ENCODE measurements at regions not wholly inside any gene's neighbourhood (a gene's known extent, or its start where the extent isn't known, plus 50 kb on each side); places are given as distances from the start of the nearest gene placed in this dataset.

DNA sequence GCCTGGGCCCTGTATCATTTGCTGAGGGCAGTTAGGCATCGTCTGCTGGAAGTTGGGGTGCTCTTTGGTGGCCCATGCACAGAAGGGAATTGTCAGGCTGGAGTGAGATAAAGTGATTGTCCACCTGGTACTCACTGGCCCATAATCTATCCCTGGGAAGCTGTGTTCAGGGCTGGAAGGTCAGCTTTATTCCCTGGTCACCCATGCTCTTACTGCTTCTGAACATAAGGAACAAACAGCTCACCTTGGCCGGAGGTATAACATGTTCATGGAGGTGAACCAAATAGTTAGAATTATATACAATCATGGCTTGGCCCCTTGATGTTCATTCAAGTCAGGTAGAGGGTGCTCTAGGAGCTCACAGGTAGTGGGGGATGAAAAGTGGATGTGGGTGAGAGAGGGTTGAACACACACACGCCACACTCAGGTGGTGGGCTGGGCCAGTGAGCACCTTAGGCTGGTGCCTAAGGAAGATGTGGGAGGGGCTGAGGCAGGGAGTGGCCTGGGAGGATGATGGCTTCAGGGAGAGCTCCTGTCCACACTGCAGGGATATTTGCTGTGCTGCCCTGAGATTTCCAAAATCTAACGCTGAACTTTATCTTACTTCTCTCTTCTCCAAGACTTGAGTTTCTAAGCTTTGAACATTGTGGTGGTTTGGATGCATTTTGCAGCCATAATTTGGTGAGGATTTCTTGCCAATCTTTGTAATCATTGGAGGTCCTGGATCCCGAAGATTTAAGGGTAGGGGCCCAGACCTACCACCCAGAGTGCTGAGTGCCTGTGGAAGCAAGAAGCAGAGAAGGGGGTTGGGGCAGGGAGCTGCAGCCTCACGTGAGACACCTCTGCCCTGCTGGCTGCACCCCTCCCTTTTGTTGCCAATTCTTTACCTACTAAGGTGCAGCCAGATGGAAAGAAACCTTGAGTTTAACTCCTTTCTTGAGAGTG lies 420.6 kb downstream of the ZNF536 start:
- Histone ChIP-seq H3K36me3 (ENCODE audit: control insufficient read depth, insufficient read depth, low read length) (no peaks in the 10 kb centered on the region), H3K27me3 (replicated peaks; ENCODE audit: control insufficient read depth, insufficient read depth, low read length) (no peaks in the 10 kb centered on the region), H3K4me3 (replicated peaks; ENCODE audit: low read depth, low read length) (no peak overlapping the region)
- no peak for DNase-seq (ENCODE audit: extremely low read depth, insufficient read length)
- TF ChIP-seq CTCF (IDR thresholded peaks at IDR 0.05; ENCODE audit: insufficient read depth, low read length, poor library complexity, severe bottlenecking), result no peak

DNA sequence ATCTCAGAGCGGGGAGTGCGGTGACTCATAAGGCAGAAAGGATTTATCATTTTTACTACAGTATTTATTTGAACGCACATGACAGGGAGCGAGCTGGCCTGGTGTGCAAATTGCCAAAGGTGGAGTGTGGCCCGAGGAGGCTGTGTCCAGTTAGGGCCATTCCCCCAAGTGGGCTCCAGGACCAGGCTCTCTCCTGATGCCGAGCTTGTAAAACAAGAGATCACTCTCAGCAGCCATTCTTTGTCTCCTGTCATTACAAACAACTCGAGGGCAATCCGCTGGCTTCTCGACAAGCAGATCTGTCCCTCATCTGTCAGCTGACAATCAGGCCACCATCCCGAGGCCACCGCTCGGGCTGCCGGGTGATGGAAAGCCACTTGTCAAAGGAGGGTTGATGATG lies 418.9 kb downstream of the ZNF536 start:
- Histone ChIP-seq H3K4me3 (replicated peaks; ENCODE audit: low read depth, low read length) (no peak overlapping the region), H3K36me3 (ENCODE audit: control insufficient read depth, insufficient read depth, low read length) (no peaks in the 10 kb centered on the region), H3K27me3 (replicated peaks; ENCODE audit: control insufficient read depth, insufficient read depth, low read length) (no peaks in the 10 kb centered on the region)
- no peak for DNase-seq (ENCODE audit: extremely low read depth, insufficient read length)
- TF ChIP-seq CTCF (IDR thresholded peaks at IDR 0.05; ENCODE audit: insufficient read depth, low read length, poor library complexity, severe bottlenecking), result no peak

DNA sequence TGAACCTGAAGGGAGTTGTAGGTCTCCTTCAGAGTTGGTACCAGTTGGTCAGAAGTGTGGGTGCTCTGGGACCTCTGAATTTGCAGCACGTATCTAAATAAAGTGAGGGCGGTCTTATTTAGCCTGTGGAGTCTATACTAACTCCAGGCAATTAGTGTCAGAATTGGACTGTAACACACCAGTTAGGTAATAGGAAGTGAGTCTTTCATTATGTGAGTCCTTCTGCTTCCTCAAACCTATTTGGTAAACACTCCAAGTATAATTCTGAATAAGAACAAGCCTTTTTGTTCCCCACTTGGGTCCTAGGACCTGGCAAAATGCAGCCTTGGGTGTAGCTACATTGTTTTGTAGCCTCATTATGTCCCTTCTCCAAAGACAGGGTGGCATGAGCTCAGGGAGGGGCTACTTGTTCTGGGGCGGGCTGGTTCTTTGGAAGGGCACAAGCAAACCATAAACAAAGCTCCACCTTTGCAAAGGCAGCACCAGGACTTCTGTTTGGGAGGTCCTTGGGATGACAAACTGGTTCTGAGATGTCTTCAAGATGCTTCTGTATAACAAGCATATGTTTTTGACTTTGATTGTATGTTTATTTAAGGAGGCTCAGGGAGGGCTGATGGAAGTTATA lies 418.0 kb downstream of the ZNF536 start:
- H3K36me3 ChIP-seq (ENCODE audit: control insufficient read depth, insufficient read depth, low read length), result no peaks in the 10 kb centered on the region
- no peak for DNase-seq (ENCODE audit: extremely low read depth, insufficient read length)
- no peak overlapping the region for H3K4me3 ChIP-seq (replicated peaks; ENCODE audit: low read depth, low read length)
- no peak for TF ChIP-seq CTCF (IDR thresholded peaks at IDR 0.05; ENCODE audit: insufficient read depth, low read length, poor library complexity, severe bottlenecking)
- H3K27me3 ChIP-seq (replicated peaks; ENCODE audit: control insufficient read depth, insufficient read depth, low read length), result no peaks in the 10 kb centered on the region

DNA sequence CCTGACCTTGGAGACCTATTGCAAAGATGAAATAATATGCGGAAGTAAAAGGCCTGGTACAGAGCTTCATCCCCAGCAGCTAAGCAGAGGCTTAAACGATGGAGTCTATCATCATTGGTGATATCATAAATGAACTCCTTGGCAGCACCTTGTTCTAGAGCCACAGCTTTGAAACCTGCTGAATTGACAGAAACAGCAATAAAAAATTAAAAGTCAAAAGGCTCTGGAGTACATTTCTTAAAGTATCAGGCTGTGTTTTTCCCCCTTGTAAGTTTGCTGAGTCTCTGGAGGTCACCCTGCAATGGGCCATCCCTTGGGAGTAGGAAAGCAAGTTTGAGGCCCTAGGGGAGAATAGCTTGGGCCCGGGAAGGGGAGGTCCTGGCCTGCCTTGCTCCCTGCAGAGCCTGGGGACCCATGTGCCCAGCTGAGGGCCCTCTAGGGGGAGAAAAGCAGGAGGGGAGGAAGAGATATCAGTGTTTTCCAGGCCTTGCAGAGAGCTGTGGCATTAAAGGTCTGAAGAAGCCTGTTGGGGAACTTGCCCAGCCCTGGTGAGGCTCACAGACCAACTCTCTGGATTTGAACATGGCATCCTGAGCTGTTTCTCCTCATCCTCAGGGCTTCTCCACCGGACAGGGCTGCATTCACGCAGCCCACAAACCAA lies 416.1 kb downstream of the ZNF536 start:
- H3K27me3 ChIP-seq (replicated peaks; ENCODE audit: control insufficient read depth, insufficient read depth, low read length), result no peaks in the 10 kb centered on the region
- TF ChIP-seq CTCF (IDR thresholded peaks at IDR 0.05; ENCODE audit: insufficient read depth, low read length, poor library complexity, severe bottlenecking), result no peak
- DNase-seq (ENCODE audit: extremely low read depth, insufficient read length), result no peak
- no peak overlapping the region for H3K4me3 ChIP-seq (replicated peaks; ENCODE audit: low read depth, low read length)
- no peaks in the 10 kb centered on the region for H3K36me3 ChIP-seq (ENCODE audit: control insufficient read depth, insufficient read depth, low read length)

- no peaks in the 10 kb centered on the region for H3K36me3 ChIP-seq (ENCODE audit: control insufficient read depth, insufficient read depth, low read length)
- DNase-seq (ENCODE audit: extremely low read depth, insufficient read length), result no peak
- H3K27me3 ChIP-seq (replicated peaks; ENCODE audit: control insufficient read depth, insufficient read depth, low read length), result no peaks in the 10 kb centered on the region
- no peak for TF ChIP-seq CTCF (IDR thresholded peaks at IDR 0.05; ENCODE audit: insufficient read depth, low read length, poor library complexity, severe bottlenecking)
- no peak overlapping the region for H3K4me3 ChIP-seq (replicated peaks; ENCODE audit: low read depth, low read length)
Observed at GRCh38 chr19:30785458-30786137, 413.4 kb downstream of the ZNF536 start.
